H54 (cell line): ENCODE measurements at regions not wholly inside any gene's neighbourhood (a gene's known extent, or its start where the extent isn't known, plus 50 kb on each side); places are given as distances from the start of the nearest gene placed in this dataset.

Experiments used
- DNase-seq: peaks from one replicate; pipeline ENCODE4 v3.0.0; 2011; ENCODE audit warnings: low spot score, mixed read lengths; ENCODE audit not compliant: insufficient read length
- FAIRE-seq: peaks from 3 replicates; lab custom pipeline; 2011; peaks lifted over from hg19 to GRCh38; lab: Jason Lieb, UNC
- POLR2A ChIP-seq: IDR thresholded peaks from 2 replicates; pipeline ENCODE4 v1.6.1; 2011; ENCODE audit warnings: low read depth, mild to moderate bottlenecking, low read length

- TF ChIP-seq POLR2A = no peak
- DNase-seq = no peak
- no peak for FAIRE-seq
Measured at GRCh38 chr12:67155863-67156262, 113.3 kb upstream of the CAND1 start.

DNA sequence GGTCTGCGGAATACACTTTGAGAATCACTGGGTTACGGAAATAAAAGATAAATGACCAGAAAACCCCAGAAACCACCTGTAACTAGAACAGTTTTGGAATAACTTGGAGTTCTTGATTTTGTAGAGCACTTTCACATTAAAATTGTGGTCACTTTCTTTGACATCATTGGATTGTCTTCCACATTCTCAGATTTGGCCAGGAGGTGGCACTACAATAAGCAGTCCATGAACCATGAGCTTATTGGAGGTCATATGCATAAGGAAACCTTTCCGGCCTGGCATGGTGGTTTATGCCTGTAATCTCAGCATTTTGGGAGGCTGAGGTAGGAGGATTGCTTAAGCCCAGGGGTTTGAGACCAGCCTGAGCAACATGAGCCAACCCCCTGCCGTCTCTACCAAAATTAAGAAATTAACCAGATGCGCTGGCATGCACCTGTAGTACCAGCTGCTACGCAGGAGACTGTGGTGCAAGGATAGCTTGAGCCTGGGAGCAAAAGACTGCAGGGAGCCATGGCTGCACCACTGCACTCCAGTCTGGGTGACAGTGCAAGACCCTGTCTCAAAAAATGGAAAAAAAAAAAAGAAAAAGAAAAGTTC lies 107.7 kb upstream of the CAND1 start:
- no peak for TF ChIP-seq POLR2A
- FAIRE-seq (peak; percentile 62), DNase-seq (peak; percentile 4)

- no peak for TF ChIP-seq POLR2A
- no peak for DNase-seq
- no peak for FAIRE-seq
Measured at GRCh38 chr12:67173258-67173657, 95.9 kb upstream of the CAND1 start.

DNA sequence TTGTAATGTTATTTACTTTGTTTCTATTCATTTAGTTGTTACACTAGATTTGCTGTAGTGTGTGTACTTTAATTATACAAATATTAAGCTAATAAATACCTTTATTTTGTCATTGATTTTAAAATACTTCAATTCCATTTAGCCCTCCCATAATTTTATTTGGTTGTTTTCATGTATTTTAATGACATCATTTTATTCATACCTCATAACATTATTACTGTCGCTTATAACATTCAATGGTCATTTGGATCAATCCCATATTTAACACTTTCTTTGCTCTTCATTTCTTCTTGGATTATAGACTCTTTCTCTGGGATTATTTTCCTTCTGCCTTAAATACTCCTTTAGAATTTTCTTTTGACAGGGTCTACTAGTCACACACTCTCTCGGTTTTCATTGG lies 86.6 kb upstream of the CAND1 start:
- no peak for DNase-seq
- no peak for TF ChIP-seq POLR2A
- no peak for FAIRE-seq

DNA sequence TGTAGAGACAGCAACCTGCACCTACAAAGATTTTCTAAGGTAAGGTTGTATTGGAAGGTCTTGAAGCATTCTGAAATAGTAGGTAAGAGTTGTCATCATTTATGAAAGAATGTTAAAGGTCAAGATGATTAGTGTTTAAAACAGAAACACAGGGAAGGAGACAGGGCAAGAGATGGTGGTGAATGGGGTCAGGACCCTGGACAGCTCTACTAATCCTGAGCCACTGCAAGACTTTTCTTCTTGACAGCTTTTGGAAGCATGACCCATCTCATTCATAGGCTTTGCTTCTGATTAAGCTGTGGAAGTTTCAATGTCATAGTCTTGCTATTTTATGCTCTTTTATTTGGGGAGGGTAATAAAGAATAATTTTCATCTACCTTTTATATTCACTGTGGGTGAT lies 75.5 kb upstream of the CAND1 start:
- no peak for TF ChIP-seq POLR2A
- DNase-seq = no peak

DNA sequence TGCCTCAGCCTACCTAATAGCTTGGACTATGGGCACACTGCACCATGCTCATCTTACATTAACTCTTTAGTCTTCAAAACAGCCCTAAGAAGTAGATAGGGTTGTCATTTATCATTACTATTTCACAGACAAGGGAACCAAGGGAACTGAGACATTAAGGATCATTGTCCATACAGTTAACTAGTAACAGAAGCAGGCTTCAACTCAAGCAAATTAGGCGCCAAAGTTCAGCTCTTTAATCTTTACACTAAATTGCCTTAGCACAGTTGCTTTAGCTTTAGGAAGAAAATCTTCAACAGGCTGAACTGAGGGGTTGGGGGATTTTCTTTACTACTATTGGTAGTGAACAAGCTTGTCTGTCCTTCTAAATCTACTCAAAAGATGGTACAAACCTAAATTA lies 68.8 kb upstream of the CAND1 start:
- no peak for DNase-seq
- TF ChIP-seq POLR2A = no peak
- FAIRE-seq = no peak

More for the DNA sequence above, 75.5 kb upstream of the CAND1 start:
- peak; percentile 66 for FAIRE-seq

DNA sequence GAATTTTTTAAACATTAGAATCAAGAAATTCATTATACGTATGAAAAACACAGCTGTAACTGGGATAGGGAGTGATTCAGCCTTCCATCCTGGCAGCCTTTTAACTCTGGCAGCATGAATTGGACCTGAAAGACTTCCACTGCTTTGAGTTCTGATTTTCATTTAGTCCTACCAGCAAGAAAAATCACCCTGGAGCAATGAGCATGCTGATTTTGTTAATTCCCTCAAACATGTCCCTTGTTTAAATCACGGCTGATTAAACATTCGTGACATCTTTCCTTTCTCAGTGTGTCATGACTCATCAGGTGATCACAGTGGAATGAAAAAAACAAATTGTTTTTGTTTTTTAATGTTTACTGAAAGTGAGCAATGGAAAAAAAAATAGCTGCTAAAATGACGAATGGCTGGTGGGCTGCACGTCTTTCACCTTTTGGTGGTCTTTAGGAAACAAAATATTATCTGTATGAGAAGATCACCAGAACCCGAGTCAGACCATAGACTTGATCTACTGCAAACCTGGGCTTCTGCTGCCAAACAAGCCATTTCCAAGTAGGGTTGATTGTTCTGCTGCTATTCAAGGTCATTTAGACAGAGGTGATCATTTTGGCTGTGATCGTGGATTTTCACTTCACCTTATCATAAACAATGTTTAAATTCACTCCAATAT lies 67.0 kb upstream of the CAND1 start:
- FAIRE-seq = no peak
- TF ChIP-seq POLR2A = no peak
- no peak for DNase-seq

DNA sequence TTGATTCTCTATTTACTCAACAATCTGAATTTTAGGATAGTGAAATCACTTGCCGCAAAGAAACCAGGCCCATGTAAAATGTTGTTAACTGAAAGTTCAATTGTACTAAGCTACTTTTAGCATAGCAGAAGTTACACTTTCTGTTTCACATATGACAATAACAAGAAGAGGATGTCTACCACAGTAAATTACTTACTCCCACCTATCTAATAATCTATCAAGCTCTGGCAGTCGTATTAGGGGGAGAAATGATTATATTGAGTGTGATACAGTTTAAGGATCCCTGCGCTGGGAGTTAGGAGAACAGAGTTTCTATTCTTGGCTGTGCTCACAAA lies 66.5 kb upstream of the CAND1 start:
- no peak for DNase-seq
- no peak for FAIRE-seq
- no peak for TF ChIP-seq POLR2A

GRCh38 chr12:67208281-67209067 lies 60.7 kb upstream of the CAND1 start:
- FAIRE-seq = no peak
- DNase-seq = no peak
- no peak for TF ChIP-seq POLR2A

DNA sequence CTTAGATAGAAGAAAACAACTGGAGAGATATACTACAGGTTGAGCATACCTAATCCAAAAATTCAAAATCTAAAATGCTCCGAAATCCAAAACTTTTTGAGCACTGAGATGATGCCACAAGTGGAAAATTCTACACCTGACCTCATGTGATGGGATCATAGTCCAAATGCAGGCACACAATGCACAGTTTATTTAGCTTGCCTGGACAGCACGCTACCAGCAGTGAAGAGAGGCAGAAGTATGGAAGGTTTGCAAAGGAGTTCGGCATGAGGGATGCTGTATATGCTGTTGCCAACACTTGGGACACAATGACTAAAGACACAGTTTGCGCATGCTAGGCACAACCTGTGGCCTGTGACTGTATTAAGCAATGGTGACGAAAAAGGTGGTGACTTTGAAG lies 58.1 kb upstream of the CAND1 start:
- no peak for TF ChIP-seq POLR2A
- FAIRE-seq (no peak), DNase-seq (no peak)

- TF ChIP-seq POLR2A = no peak
- DNase-seq (no peak), FAIRE-seq (no peak)
Measured at GRCh38 chr12:67211494-67211893, 57.7 kb upstream of the CAND1 start.

DNA sequence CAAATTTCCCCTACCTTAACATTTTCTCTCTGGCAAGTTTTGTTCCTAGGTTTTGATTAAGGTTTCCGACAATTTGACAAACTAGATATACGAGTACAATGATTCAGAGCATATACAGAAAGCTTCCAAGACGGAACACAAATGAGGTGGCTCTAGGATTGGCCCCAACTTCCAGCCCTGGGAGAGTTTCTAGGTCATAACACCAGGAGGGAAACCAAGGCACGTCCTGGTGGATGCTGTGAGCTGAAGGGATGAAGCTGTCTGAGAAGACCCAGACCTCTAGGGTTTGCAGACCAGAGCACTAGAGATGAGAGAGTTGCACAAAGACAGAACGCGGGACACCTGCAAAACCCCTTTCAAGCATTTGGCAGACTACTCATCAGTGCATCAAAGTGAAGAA lies 51.5 kb upstream of the CAND1 start:
- no peak for FAIRE-seq

More for the DNA sequence above, 51.5 kb upstream of the CAND1 start:
- TF ChIP-seq POLR2A = no peak
- no peak for DNase-seq
